Renal pelvis (tissue), 1 donor: ENCODE measurements at regions not wholly inside any gene's neighbourhood (a gene's known extent, or its start where the extent isn't known, plus 50 kb on each side); places are given as distances from the start of the nearest gene placed in this dataset.

Source experiments
- DNase-seq: peaks from one replicate; pipeline ENCODE4 v3.0.0-alpha.2; 2013

DNA sequence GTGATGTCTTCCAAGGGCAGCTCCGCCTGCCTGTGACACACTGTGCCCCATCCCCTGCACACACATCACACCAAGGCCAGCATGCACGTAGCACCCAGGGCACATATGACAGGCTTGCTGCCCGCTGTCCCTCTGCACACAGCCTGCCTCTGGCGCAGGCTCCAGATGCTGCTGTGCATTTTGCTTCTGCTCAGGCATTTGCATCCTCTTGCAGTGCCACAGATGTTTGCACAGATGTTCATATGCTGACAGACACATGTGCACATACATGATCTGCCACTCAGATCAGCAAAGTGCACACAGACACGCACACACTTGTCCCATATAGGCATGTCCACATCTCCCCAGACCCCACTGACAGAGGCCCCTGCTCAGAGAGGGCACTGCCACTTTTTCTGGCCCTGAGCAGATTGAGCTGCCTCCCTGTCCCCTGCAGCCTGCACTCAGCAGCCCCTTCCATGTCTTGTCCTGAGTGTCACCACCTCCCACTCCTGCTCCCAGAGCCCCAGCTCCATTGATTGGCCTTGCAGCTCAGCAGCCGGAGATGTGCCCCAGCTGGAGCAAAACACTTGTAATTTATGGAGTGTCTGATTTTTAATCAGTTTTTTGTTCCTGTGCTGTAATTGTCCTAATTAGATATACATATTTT is 115.1 kb upstream of the RPL38 start:
- DNase-seq, result no peak

- no peak for DNase-seq
Observed at GRCh38 chr17:74088934-74089329, 114.5 kb upstream of the RPL38 start.

DNA sequence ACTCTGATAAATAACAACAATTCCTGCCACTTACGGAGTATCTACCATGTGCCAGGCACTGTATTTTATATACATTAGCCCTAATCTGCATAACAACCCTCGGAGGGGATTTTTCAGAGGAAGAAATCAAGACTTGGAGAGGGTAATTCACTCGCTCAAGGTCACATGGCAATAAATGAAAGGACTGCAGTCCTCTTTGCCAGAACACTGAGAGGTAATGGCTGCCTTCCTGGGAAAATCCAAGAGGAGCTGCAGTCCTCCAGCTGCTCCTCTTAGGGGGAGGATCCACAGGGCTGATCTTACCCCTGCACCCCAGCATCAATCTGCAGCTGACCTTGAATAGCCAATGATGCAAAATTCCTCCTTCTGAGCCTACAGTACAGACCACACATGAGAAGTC is 114.1 kb upstream of the RPL38 start:
- no peak for DNase-seq

GRCh38 chr17:74089869-74090464 is 113.5 kb upstream of the RPL38 start:
- no peak for DNase-seq

DNA sequence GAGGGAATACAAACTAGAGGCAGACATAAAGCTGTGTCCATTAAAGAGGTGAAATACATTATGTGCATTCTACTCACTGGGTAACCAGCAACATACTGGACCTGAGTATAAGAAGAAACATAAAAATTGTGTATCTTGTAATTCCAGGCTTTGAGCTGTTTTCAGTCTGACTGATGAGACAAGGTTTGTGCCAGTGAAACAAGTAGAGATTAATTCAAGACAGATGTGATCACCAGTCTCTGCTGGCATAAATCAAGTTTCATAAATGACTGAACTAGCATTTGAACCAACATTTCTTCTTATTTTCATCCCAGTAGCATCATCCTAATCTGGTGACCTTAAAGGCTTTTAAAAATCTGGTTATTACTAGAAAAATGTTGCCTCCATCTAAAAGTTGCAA is 108.8 kb upstream of the RPL38 start:
- no peak for DNase-seq

DNA sequence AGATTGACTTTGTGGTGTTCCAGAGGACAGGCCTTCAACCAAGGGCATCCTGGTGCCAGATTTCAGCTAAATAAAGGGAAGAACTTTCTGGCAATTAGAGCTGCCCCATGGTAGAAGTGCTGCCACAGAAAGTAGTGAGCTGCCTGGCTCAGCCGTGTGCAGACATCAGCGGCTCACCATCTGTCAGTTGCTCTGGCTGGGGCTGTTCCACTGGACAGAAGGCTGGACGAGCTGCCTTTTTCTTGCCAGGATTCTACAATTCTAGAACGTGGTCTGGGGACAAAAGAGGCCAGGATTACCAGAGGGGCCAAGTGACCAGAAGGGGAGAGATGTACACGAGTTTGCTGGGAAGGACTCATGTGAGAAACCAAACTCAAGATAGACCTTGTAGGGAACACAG is 107.0 kb upstream of the RPL38 start:
- DNase-seq, result no peak

GRCh38 chr17:74097450-74098135 is 105.9 kb upstream of the RPL38 start:
- DNase-seq, result no peak

DNA sequence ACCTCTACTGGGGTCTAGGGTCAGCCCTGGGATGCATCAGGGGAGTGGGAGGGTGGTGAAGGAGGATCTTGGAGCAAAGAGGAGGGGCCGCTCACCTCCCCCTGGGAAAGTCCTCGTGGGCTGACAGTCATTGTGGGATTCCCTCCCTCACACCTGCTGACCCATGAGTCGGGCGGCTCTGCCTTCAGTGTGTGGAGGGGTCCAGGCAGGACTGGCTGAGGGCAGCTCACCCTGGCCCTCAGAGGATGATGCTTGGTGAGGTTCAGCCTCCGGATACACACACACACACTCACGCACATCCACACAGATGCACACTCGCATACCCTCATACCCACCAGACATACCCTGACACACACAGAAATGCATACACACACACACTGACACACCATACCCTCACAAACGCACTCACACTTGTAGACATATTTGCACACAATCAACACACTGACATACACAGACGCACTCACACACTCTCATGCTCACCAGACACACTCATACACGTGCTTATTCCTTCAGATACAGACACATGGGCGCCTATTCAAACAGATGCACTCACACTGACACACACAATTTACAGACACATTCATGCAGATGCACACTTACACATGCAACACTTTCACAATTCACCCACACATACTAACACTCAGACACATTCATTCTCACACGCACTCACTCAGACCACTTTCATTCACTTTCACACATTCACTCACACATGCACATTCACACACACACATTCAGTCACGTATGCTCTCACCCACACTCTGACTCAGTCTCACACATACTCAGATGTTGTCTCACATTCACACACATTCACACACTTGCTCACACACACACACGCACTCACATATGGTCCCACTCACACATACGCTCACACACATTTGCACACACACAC is 105.1 kb upstream of the RPL38 start:
- no peak for DNase-seq

GRCh38 chr17:74099442-74100340 is 103.8 kb upstream of the RPL38 start:
- no peak for DNase-seq

DNA sequence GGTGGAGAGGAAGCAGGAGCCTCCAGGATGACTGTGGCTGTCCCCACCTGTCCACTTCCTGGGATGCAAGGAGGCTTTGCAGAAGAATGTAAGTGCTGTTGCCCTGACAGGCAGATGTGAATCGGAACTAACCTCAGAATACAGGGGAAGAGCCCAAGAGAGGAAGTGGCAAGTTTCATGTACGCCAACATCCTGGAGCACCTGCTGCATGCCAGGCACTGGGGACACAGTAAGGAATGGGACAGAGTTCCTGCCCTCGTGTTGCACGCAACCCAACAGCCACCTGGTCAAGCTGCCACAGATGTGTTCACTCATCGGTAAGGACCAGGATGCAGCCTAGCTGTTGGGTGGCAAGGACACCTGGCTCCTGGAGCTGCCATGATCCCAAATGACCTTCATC is 98.6 kb upstream of the RPL38 start:
- no peak for DNase-seq

DNA sequence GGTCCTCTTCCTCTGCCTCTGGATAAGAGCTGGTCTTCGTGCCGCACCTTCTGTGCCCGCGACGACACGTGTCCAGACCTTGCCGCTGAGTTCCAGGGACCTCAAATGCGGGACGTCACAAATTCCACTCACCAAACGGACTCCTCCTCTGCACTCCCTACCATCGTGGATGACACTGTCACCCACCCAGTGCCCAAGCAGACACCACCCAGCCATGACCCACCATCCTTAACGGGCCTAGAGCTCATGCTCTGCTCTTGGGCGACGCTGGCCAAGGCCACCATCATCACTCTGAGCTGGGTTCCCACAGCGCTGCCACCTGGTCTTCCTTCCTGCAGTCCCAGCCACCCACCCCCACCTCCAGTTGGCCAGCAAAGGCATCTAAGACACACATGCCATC is 96.4 kb upstream of the RPL38 start:
- DNase-seq, result no peak

DNA sequence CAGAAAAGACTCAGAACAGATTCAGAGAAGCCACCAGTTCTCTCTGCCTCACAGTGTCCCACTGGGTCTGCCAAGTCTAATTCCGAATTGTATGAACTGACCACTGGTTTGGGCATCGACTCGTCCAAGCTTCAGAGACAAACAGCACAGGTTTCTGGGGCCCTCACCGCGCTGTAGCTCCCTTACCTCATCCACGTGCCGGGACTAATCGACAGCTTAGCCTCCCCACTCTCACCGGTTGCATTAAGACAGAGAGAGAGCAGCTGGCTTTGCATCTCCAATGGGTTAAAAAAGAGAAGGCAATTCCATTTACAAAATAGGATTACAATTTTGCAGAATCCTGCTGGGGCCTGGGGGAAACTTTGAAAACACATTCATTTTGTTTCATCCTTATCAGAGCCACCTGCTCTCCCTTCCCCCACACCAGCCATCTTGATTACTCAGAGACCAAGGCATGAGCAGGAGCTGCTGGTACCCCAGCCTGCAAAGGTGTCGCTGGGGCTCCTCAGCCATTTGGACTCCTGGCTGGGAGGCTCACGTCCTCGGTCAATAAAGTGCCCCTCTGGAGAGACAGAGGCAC is 95.3 kb upstream of the RPL38 start:
- DNase-seq, result no peak

GRCh38 chr17:74110467-74110866 is 93.0 kb upstream of the RPL38 start:
- no peak for DNase-seq

- no peak for DNase-seq
Observed at GRCh38 chr17:74113326-74113725, 90.2 kb upstream of the RPL38 start.

GRCh38 chr17:74113952-74114351 is 89.5 kb upstream of the RPL38 start:
- DNase-seq, result no peak

DNA sequence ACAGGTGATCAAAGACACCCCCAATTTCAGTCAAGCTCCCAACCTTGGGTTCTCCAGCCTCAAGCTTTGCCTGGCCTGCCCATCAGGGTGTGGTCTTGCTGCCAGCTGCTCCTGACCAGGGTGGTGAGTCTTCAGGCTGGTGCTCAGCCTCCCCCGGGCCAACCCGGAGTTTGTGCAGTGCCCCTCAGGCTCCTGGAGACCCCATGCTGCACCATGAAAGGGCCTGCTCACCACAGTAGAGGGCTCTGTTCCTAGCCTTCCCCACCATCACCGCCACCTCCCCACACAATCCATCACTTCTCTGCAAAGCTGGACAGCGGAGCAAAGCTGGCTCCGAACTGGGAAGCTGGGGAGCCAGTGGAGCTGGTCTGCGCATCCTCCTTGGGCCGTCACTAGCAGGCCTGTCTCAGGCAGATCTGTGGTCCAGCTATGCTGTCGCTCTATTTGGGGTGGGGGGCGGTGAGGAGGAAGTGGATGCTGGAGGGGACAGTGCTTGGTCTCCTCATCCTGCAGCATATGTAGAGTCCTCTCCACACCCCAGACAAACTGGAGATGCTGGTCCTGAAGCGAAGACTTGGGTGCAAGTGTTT is 88.5 kb upstream of the RPL38 start:
- no peak for DNase-seq

GRCh38 chr17:74115586-74115985 is 87.9 kb upstream of the RPL38 start:
- DNase-seq, result no peak

GRCh38 chr17:74116087-74116717 is 87.3 kb upstream of the RPL38 start:
- DNase-seq, result no peak

DNA sequence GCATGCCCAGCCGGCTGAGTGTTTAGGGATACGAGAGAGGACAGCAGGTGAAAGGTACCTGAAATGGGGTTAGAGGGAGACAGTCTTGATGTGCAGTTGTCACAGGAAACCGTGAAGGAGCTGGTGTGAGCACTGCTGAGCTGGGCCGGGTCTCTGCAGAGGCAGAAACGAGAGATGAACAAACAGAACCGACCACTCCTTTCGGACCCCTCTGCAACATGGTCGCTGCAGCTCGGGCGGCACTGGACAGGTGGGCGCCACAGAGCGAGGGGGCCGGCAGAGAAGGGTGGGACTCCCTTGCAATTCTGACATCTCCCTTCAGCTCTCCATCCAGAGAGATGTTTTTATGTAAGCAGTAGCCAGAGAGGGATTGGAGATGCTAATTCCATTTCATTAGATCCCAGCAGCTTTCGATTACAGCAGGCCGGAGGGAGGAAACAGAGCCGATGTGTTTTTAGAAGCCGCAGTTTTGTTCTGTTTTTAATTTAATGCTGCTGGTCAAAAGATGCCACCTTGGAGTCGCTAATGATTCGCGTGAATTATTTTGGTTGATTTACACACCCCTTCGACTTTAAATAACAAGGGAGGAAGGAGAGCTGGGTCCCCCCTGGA is 86.3 kb upstream of the RPL38 start:
- DNase-seq, result no peak

- DNase-seq, result no peak
Observed at GRCh38 chr17:74117999-74118421, 85.5 kb upstream of the RPL38 start.
